Activated CD8-positive, alpha-beta memory T cell treated with anti-CD3 and anti-CD28 coated beads for 48 hours (primary cell): ENCODE measurements at regions not wholly inside any gene's neighbourhood (a gene's known extent, or its start where the extent isn't known, plus 50 kb on each side); places are given as distances from the start of the nearest gene placed in this dataset.

Experiments used
- DNase-seq, 3 experiments: peaks; one replicate each; pipeline ENCODE4 v3.0.0-alpha.2; 2020; ENCODE audit warnings: low read depth in 2 of 3, low spot score in 2 of 3

- no peak for DNase-seq
Observed at GRCh38 chr10:123588386-123588914, 77.7 kb upstream of the GPR26 start.

- DNase-seq, result no peak
Observed at GRCh38 chr10:123595661-123596060, 70.5 kb upstream of the GPR26 start.

DNA sequence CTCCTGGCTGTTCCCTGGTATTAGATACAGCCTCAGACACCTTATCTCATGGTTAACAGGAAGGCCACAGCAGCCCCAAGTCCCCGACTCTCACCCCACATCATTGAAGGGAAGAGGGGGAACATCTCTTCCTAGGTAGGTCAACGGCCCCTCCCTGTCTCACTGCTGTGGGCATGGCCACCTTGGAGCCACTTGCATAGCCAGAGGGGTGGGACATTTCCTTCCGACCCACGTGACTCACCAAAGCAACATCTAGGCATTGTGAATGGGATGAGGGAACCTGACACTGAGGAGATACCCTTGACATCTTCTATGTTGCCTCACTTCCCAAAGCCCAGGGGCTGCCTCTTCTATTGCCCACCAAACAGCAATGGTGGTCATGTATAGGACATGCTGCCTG is 68.5 kb upstream of the GPR26 start:
- no peak for DNase-seq

- DNase-seq, result no peak
Observed at GRCh38 chr10:123599366-123599849, 66.7 kb upstream of the GPR26 start.

GRCh38 chr10:123600177-123600576 is 66.0 kb upstream of the GPR26 start:
- DNase-seq, result no peak

DNA sequence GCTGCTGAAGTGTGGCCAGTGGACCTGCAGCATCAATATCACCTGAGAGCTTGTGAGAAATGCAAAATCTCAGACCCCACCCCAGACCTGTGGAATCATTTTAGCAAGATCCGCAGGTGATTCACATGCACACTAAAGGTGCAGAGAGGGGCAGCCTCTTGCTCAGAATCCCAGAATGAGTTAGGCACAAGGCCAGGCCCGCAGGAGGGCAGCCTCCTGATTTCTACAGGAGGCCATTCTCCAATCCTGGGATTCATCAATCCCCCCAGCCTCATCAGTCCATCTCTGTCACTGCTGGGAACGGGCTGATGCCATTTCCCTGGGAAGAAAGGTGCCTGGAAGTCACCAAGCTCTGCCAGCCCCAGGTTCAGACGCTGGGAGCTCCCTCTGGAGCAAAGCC is 63.0 kb upstream of the GPR26 start:
- DNase-seq, result no peak

DNA sequence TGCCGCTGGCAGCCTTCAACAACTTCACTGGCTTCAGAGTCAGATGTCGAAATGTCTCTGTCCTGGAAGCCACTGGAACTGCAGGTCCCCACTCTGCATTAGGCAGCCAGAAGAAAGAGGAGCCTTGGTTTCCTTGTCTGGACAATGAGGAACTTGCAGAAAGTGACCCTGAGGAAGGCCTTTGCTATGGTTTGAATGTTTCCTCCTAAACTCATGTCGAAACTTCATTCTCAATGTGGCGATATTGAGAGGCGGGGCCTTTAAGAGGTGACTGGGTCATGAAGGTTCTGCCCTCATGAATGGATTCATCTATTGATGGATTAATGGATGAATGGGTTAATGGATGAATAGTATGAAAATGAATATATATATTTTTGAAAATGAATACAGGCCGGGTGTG is 61.6 kb upstream of the GPR26 start:
- no peak for DNase-seq

DNA sequence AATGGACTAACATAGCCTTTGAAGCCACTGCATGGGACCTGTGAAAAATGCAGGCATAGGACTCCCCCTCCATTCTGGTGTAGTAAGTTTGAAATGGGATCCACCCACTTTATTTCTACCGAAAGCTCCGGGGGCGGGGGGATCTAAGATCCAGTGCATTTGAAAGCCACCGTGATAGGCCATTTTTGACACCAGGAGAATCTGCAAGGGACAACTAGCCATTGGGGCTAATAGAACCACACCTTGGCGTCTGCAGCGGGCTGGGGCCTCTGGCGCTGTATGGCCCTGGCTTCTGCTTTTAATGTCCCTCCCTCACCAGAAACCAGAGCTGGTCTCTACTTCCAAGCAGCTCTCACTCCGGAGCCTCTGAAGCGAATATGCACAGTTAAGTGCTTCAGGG is 60.1 kb upstream of the GPR26 start:
- no peak for DNase-seq

GRCh38 chr10:123606955-123607354 is 59.2 kb upstream of the GPR26 start:
- DNase-seq, result no peak

GRCh38 chr10:123607386-123607785 is 58.8 kb upstream of the GPR26 start:
- DNase-seq, result no peak

DNA sequence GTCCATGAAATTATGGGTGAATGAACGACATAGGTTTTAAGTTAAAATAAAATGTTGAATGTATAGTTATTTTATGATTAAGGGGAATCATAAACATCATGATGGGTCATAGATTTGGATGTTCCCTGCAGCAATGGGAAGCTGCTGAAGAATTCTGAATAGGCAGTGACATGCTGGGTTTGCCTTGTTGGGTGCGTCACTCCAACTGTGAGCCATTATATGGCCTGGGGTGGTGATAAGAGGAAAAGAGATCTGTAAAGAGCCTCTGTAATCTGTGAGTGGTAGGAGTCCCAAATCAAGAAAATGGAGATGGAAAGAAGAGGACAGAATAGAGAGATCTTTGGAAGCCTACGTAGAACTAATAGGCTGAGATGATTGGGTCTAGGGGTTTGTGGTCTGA is 58.1 kb upstream of the GPR26 start:
- DNase-seq, result no peak

GRCh38 chr10:123611243-123611642 is 54.9 kb upstream of the GPR26 start:
- no peak for DNase-seq

GRCh38 chr10:123611876-123612275 is 54.3 kb upstream of the GPR26 start:
- DNase-seq, result no peak

GRCh38 chr10:123613346-123613850 is 52.8 kb upstream of the GPR26 start:
- DNase-seq, result no peak

DNA sequence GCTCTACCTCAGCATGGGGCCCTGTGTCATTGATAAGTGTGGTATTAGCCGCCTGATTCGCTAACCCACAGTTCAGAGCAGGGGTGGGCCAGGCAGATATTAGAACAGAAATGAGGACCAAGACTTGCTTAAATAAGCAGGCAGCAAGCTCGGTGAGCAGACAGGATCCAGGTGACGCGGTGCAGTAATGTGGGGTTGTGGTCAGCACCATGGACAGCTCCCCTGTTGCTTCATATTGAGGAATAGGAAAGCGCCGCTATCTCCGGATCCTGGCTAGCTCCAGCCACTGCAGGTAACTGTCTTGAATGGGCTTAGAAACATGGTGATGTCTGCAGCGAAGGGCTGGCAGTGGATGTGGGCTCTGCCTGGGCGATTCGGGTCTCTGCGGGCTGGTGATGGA is 51.3 kb upstream of the GPR26 start:
- peak in 2 of 3 experiments; percentile 22 for DNase-seq
